IMR-90 (cell line): ENCODE measurements at regions not wholly inside any gene's neighbourhood (a gene's known extent, or its start where the extent isn't known, plus 50 kb on each side); places are given as distances from the start of the nearest gene placed in this dataset.

ENCODE experiments used
- ATAC-seq: fragments of 200-7000 bp; cut with Tn5 transposase; 2 replicates; pipeline ENCODE4 v1.9.1; 2020; ENCODE audit warnings: low read depth, mild to moderate bottlenecking, moderate library complexity
- BruUV-seq: library from RNA; stranded (reverse); fragments of 400-500 nt; replicated peaks from 2 replicates; lab custom pipeline; 2021; lab: Mats Ljungman, UMichigan
- CTCF ChIA-PET: fragments of 300-600 bp; formaldehyde crosslinking; extraction: SDS; loops from one replicate; lab custom pipeline; 2021; ENCODE audit warnings: antibody characterized with exemption; lab: Yijun Ruan, JAX
- POLR2A ChIA-PET: fragments of 300-600 bp; sonication (Branson Sonifier 250); formaldehyde crosslinking; loops from one replicate; lab custom pipeline; 2022; ENCODE audit warnings: antibody characterized with exemption; ENCODE audit not compliant: unreplicated experiment; lab: Charles Lee
- DNase-seq: peaks from one replicate; pipeline ENCODE4 v3.0.0; 2013
- H2AFZ ChIP-seq: replicated peaks from 2 replicates; pipeline ENCODE3; 2013; ENCODE audit warnings: low read length, mild to moderate bottlenecking; ENCODE audit not compliant: poor library complexity
- H2AK5ac ChIP-seq: 2 replicates; pipeline ENCODE4 v1.6.1; 2013; ENCODE audit warnings: low read depth, low read length, inconsistent platforms
- H2AK9ac ChIP-seq: replicated peaks from 2 replicates; pipeline ENCODE3; 2013; ENCODE audit warnings: mild to moderate bottlenecking, low read depth, low read length, moderate library complexity; ENCODE audit not compliant: poor library complexity
- H2BK120ac ChIP-seq: 2 replicates; pipeline ENCODE4 v1.6.1; 2013; ENCODE audit warnings: low read depth, low read length, inconsistent platforms
- H2BK15ac ChIP-seq: 3 replicates; pipeline ENCODE4 v1.6.1; 2013; ENCODE audit warnings: low read depth, low read length, inconsistent platforms
- H2BK20ac ChIP-seq: 2 replicates; pipeline ENCODE4 v1.6.1; 2013; ENCODE audit warnings: low read depth, mild to moderate bottlenecking, inconsistent platforms, low read length, moderate library complexity
- H2BK5ac ChIP-seq: 2 replicates; pipeline ENCODE4 v1.6.1; 2013; ENCODE audit warnings: mild to moderate bottlenecking, low read depth, low read length, inconsistent platforms; ENCODE audit not compliant: poor library complexity, severe bottlenecking
- H3K14ac ChIP-seq: replicated peaks from 2 replicates; pipeline ENCODE4 v1.6.1; 2013; ENCODE audit warnings: low read depth, low read length, inconsistent platforms
- H3K18ac ChIP-seq: 2 replicates; pipeline ENCODE4 v1.6.1; 2013; ENCODE audit warnings: low read depth, low read length, control low read depth
- H3K23ac ChIP-seq: 2 replicates; pipeline ENCODE4 v1.6.1; 2013; ENCODE audit warnings: low read depth, low read length, inconsistent platforms
- H3K27ac ChIP-seq: 2 replicates; pipeline ENCODE4 v1.5.1; 2013; ENCODE audit warnings: mild to moderate bottlenecking, control low read depth, low read length; ENCODE audit not compliant: insufficient read depth
- H3K27me3 ChIP-seq: 2 replicates; pipeline ENCODE4 v1.6.1; 2013; ENCODE audit warnings: low read length; ENCODE audit not compliant: control insufficient read depth, insufficient read depth
- H3K36me3 ChIP-seq: 2 replicates; pipeline ENCODE4 v1.6.1; 2013; ENCODE audit warnings: low read length, mixed read lengths; ENCODE audit not compliant: control insufficient read depth, insufficient read depth
- H3K4ac ChIP-seq: 2 replicates; pipeline ENCODE4 v1.6.1; 2013; ENCODE audit warnings: low read depth, low read length, inconsistent platforms
- H3K4me1 ChIP-seq: 2 replicates; pipeline ENCODE4 v1.6.1; 2013; ENCODE audit warnings: low read length, mixed read lengths; ENCODE audit not compliant: control insufficient read depth, insufficient read depth
- H3K4me2 ChIP-seq: 2 replicates; pipeline ENCODE4 v1.6.1; 2013; ENCODE audit warnings: low read depth, mild to moderate bottlenecking, control low read depth, low read length, moderate library complexity
- H3K4me3 ChIP-seq: 2 replicates; pipeline ENCODE4 v1.5.1; 2013; ENCODE audit warnings: low read depth, mild to moderate bottlenecking, control low read depth, low read length, moderate library complexity; ENCODE audit not compliant: insufficient read depth
- H3K56ac ChIP-seq: 2 replicates; pipeline ENCODE4 v1.6.1; 2013; ENCODE audit warnings: low read length, inconsistent platforms; ENCODE audit not compliant: insufficient read depth; ENCODE audit errors: extremely low read depth
- H3K79me1 ChIP-seq, 2 experiments: 2 replicates each; pipeline ENCODE4 v1.6.1; 2013; ENCODE audit warnings: low read length in 2 of 2, inconsistent platforms in 1 of 2, low read depth in 1 of 2
- H3K9ac ChIP-seq: 2 replicates; pipeline ENCODE4 v1.6.1; 2013; ENCODE audit warnings: low read depth, low read length, control low read depth
- H3K9me1 ChIP-seq: 2 replicates; pipeline ENCODE4 v1.6.1; 2013; ENCODE audit warnings: low read length, inconsistent platforms; ENCODE audit not compliant: insufficient read depth
- H3K9me3 ChIP-seq: 2 replicates; pipeline ENCODE4 v1.6.1; 2013; ENCODE audit warnings: low read length; ENCODE audit not compliant: control insufficient read depth, insufficient read depth
- H4K20me1 ChIP-seq: 2 replicates; pipeline ENCODE4 v1.6.1; 2013; ENCODE audit warnings: low read length, inconsistent platforms; ENCODE audit not compliant: insufficient read depth
- H4K5ac ChIP-seq: 2 replicates; pipeline ENCODE4 v1.6.1; 2013; ENCODE audit warnings: mild to moderate bottlenecking, low read depth, low read length, control low read depth
- H4K8ac ChIP-seq, 2 experiments: 2 replicates each; pipeline ENCODE4 v1.6.1; 2013; ENCODE audit warnings: low read depth in 2 of 2, low read length in 2 of 2, control low read depth in 1 of 2, inconsistent platforms in 1 of 2
- H4K91ac ChIP-seq: 2 replicates; pipeline ENCODE4 v1.6.1; 2013; ENCODE audit warnings: low read depth, low read length, inconsistent platforms; ENCODE audit not compliant: insufficient read depth
- BHLHE40 ChIP-seq: fragments of 150-350 bp; IDR thresholded peaks from 2 replicates; pipeline ENCODE4 v1.6.1; 2016; ENCODE audit warnings: mild to moderate bottlenecking, low read depth, low read length
- CEBPB ChIP-seq: IDR thresholded peaks from 2 replicates; pipeline ENCODE4 v1.6.1; 2012; ENCODE audit warnings: low read depth, low read length, improper control_type of control experiment
- CHD1 ChIP-seq: IDR thresholded peaks from 2 replicates; pipeline ENCODE4 v1.6.1; 2012; ENCODE audit warnings: low read depth, low read length, improper control_type of control experiment
- FOS ChIP-seq: fragments of 150-350 bp; IDR thresholded peaks from 2 replicates; pipeline ENCODE4 v1.6.1; 2016; ENCODE audit warnings: low read depth, low read length
- MAFK ChIP-seq: IDR thresholded peaks from 2 replicates; pipeline ENCODE4 v1.6.1; 2012; ENCODE audit warnings: low read depth, low read length, improper control_type of control experiment
- MXI1 ChIP-seq: IDR thresholded peaks from 2 replicates; pipeline ENCODE4 v1.6.1; 2012; ENCODE audit warnings: low read depth, mild to moderate bottlenecking, low read length, moderate library complexity, borderline replicate concordance
- NFE2L2 ChIP-seq: fragments of 150-350 bp; IDR thresholded peaks from 2 replicates; pipeline ENCODE4 v1.6.1; 2016; ENCODE audit warnings: low read depth, mild to moderate bottlenecking, low read length
- POLR2A ChIP-seq: IDR thresholded peaks from 2 replicates; pipeline ENCODE4 v1.6.1; 2012; ENCODE audit warnings: mild to moderate bottlenecking, low read depth, low read length
- RCOR1 ChIP-seq: IDR thresholded peaks from 2 replicates; pipeline ENCODE4 v1.6.1; 2012; ENCODE audit warnings: mild to moderate bottlenecking, low read length, improper control_type of control experiment; ENCODE audit not compliant: insufficient replicate concordance
- RFX5 ChIP-seq: IDR thresholded peaks from 2 replicates; pipeline ENCODE4 v1.8.0; 2012; ENCODE audit warnings: low read depth, mild to moderate bottlenecking, low read length, moderate library complexity
- WGBS, 2 experiments: methylation state at CpG; one replicate each; pipeline versions ENCODE4 v1.1.5 to v1.1.7; 2013; ENCODE audit warnings: missing lambda C conversion rate in 2 of 2; ENCODE audit not compliant: insufficient read length in 1 of 2; ENCODE audit errors: extremely low coverage in 2 of 2; 5-methylcytosine and 5-hydroxymethylcytosine counted together
- dilution Hi-C: fragments of 300-500 bp; cut with HindIII; formaldehyde crosslinking; loops from one replicate; pipeline ENCODE4 v1.14.3; 2018; ENCODE audit warnings: low sequenced_read_pairs; ENCODE audit not compliant: unreplicated experiment
- in situ Hi-C: fragments of 300-500 bp; cut with MboI; formaldehyde crosslinking; loops from 3 replicates; pipeline ENCODE4 v1.14.3; 2019; ENCODE audit warnings: low sequenced_read_pairs, inconsistent platforms, mixed read lengths
- intact Hi-C: fragments of 100-400 bp; cut with micrococcal nuclease; formaldehyde crosslinking; loops from 2 replicates; pipeline ENCODE4 v1.10.0; 2022
- TF ChIP-seq, protein P1 (sequence below): fragments of 150-350 bp; IDR thresholded peaks from 2 replicates; pipeline ENCODE4 v1.6.1; 2017; ENCODE audit warnings: mild to moderate bottlenecking, antibody characterized with exemption, low read length, low read depth
- TF ChIP-seq, protein P2 (sequence below): conservative IDR thresholded peaks from 2 replicates; pipeline ENCODE4 v1.5.1; 2012; ENCODE audit warnings: mild to moderate bottlenecking, low read depth, low read length, improper control_type of control experiment
- TF ChIP-seq, protein P3 (sequence below): fragments of 150-350 bp; IDR thresholded peaks from 2 replicates; pipeline ENCODE4 v1.6.1; 2016; ENCODE audit warnings: low read depth, mild to moderate bottlenecking, low read length, moderate library complexity, borderline replicate concordance

DNA sequence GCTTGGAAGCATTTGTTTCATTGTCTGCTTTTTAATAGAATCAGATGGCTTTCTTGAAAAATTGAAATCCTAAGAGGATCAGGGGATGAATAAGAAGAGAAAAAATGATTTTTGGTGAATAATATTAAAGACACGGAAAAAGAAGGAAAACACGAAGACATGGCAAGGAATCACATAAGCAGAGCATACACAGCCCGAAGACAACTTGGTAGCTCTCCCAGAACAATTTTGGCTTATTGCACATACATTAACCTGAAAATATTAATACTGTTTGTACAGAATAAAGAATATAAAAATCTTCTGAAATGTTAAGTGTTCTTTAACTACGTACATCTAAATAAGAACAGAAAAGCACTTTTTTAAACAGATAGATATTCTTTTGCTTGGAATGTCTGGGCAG is 150.0 kb downstream of the SHOX2 start:
- WGBS, 2 experiments: 100% methylated on average over 1 of the region's 4 CpGs; no CpG with 5 or more reads in 1 of the 2 experiments
- BruUV-seq: no TSS peak
- in situ Hi-C loops: no loop called here
- Histone ChIP-seq H3K4me3 (no peak overlapping the region), H3K4ac (no peak overlapping the region), H3K23ac (no peak overlapping the region), H3K36me3 (no peaks in the 10 kb centered on the region), H3K9me3 (no peaks in the 10 kb centered on the region), H3K9ac (no peak overlapping the region), H4K91ac (no peak overlapping the region), H2BK5ac (no peak overlapping the region), H2AK9ac (no peak overlapping the region), H2AK5ac (no peak overlapping the region), H2BK15ac (no peak overlapping the region), H3K27me3 (no peaks in the 10 kb centered on the region), H2AFZ (no peak overlapping the region), H3K9me1 (no peaks in the 10 kb centered on the region), H3K79me1 (no peaks in the 10 kb centered on the region), H4K8ac (no peak overlapping the region), H3K27ac (no peak overlapping the region), H3K56ac (no peak overlapping the region), H3K4me1 (no peaks in the 10 kb centered on the region), H3K14ac (no peak overlapping the region), H3K4me2 (no peak overlapping the region), H4K20me1 (no peaks in the 10 kb centered on the region), H3K18ac (no peak overlapping the region), H2BK120ac (no peak overlapping the region), H2BK20ac (no peak overlapping the region), H4K5ac (no peak overlapping the region)
- dilution Hi-C loops: no loop called here
- TF ChIP-seq NFE2L2 (no peak), RCOR1 (no peak), CEBPB (no peak), MAFK (no peak), FOS (no peak), BHLHE40 (no peak), CHD1 (no peak), RFX5 (no peak), MXI1 (no peak), POLR2A (no peak)
- TF ChIP-seq, protein P1, sequence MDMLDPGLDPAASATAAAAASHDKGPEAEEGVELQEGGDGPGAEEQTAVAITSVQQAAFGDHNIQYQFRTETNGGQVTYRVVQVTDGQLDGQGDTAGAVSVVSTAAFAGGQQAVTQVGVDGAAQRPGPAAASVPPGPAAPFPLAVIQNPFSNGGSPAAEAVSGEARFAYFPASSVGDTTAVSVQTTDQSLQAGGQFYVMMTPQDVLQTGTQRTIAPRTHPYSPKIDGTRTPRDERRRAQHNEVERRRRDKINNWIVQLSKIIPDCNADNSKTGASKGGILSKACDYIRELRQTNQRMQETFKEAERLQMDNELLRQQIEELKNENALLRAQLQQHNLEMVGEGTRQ: no peak
- TF ChIP-seq, protein P2, sequence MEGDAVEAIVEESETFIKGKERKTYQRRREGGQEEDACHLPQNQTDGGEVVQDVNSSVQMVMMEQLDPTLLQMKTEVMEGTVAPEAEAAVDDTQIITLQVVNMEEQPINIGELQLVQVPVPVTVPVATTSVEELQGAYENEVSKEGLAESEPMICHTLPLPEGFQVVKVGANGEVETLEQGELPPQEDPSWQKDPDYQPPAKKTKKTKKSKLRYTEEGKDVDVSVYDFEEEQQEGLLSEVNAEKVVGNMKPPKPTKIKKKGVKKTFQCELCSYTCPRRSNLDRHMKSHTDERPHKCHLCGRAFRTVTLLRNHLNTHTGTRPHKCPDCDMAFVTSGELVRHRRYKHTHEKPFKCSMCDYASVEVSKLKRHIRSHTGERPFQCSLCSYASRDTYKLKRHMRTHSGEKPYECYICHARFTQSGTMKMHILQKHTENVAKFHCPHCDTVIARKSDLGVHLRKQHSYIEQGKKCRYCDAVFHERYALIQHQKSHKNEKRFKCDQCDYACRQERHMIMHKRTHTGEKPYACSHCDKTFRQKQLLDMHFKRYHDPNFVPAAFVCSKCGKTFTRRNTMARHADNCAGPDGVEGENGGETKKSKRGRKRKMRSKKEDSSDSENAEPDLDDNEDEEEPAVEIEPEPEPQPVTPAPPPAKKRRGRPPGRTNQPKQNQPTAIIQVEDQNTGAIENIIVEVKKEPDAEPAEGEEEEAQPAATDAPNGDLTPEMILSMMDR: no peak
- TF ChIP-seq, protein P3, sequence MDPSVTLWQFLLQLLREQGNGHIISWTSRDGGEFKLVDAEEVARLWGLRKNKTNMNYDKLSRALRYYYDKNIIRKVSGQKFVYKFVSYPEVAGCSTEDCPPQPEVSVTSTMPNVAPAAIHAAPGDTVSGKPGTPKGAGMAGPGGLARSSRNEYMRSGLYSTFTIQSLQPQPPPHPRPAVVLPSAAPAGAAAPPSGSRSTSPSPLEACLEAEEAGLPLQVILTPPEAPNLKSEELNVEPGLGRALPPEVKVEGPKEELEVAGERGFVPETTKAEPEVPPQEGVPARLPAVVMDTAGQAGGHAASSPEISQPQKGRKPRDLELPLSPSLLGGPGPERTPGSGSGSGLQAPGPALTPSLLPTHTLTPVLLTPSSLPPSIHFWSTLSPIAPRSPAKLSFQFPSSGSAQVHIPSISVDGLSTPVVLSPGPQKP: no peak
- ChIA-PET POLR2A (no interaction called here), CTCF (interaction anchor here (0.6 kb wide), 1 partner anchor 9 kb away, joined by 5 read pairs; no protein-coding TSS in a partner anchor)
- DNase-seq (no peak), ATAC-seq (no peak)
- intact Hi-C loops: no loop called here
